ENCODE measurements at regions not wholly inside any gene's neighbourhood (a gene's known extent, or its start where the extent isn't known, plus 50 kb on each side); places are given as distances from the start of the nearest gene placed in this dataset.

DNA sequence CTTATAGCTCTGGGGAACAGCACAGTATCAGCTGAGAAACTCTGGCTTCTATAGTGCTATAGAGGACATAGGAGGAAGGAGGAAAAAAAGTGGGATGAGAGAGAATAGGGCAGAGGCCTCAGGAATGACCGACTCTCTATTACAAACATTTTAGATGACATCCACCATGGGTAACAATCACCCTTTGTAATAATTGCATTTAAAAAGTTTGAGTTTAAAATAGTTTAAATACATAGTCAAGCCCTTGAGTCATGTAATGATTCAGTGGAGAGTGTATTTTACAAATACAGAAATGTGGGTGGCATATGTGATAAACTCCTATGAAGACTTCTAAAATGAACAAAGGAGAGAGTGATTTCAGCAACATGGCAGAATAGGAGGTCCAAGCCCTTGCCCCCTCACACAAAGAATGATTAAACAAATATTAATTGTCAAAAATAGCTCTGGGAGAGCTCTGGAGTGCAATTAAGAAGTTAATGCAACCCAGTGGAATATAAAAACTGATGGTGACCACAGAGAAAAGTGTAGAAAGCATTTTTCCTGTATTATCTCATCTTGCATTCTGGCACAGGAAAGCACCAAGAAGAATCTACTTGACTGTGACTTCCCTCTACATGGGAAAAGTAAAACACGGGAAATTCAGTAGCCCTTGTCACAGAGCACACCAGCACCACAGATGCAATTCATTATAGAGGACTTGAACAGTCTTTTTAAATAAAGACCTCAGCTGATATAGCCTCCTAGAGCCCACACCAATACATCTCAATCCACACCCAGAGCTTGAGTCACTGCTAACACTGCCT lies 569.0 kb upstream of the SORCS1 start:
- no peak for DNase-seq (ENCODE audit: low read depth in 3 of 3)

DNA sequence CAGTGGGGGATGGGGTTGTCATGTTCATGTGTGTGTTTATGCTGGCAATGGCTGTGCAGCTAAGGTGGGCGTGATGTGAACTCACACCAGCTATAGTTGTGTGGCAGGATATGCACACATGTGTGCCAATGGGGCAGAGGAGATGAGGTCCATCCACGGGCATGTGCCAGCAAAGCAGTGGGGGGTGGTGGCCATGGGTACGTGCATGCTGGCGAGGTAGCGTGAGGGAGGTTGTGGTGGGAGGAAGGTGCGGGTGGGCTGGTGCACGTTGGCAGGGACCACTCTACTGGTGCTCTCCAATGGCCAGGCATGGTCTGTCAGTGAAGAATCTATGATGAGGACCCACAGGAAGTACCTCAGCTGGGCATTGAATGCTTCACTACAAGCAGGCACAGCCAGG lies 567.5 kb upstream of the SORCS1 start:
- no peak for DNase-seq (ENCODE audit: low read depth in 3 of 3)

DNA sequence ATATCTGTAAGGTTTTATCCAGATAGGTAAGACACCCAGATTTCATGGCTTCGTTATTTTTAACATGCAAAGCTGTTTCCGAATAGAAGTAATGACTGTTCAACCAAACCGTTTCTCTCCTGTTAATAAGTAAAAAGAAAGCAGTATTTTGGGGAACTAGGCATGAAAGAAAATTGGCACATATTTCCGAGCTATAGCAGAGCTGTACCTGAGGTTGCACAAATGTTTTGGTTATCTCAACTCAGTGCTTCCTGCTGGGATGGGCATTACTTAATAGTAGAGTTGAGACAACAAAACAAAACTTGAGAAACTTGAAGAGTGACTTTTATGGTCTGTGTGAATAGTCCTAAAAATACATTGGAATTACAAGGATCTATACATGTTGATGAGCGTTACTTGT lies 564.3 kb upstream of the SORCS1 start:
- no peak for DNase-seq (ENCODE audit: low read depth in 3 of 3)

DNA sequence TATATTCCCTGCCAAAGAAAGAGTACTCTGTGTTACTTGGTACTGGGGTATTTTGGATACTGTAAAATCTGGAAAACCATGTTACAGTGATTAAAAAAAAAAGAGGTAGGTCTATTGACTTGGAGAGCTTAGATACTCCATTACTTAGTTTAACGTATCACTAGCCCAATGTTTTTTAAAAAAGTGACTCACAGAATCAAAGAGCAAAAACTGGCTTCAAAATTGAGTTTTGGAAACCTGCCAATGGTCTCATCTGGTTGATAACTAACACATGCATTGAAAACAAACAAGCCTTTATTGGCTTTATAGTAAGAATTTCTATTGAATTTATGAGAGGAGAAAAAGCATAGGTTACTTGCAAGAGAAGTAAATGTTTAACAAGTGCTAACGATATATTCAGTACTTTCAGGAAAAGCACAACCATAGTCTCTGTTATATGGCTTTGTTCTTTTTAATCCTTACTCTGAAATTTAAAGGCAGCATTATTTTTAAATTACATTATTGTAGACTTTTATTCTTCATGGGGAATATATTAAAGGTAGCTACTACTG lies 563.3 kb upstream of the SORCS1 start:
- DNase-seq (ENCODE audit: low read depth in 3 of 3), result no peak

DNA sequence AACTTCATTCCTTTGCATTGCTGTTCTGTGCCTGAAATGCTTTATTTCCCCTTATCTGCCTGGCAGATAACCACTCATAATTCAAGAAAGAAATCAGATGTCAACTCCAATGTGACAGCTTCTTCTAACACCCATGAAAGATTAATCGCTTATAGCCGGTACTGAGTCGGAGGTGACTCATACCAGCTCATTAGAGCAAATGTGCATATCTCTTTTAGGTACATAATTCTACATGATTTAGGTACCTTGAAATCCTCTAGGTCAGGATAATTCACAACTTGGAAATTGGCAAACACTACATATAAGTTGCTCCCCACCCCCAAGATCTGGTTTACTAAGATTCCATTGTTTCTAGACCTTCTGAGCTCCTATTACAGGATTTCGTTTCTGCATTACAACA lies 554.4 kb upstream of the SORCS1 start:
- no peak for DNase-seq (ENCODE audit: low read depth in 3 of 3)

DNA sequence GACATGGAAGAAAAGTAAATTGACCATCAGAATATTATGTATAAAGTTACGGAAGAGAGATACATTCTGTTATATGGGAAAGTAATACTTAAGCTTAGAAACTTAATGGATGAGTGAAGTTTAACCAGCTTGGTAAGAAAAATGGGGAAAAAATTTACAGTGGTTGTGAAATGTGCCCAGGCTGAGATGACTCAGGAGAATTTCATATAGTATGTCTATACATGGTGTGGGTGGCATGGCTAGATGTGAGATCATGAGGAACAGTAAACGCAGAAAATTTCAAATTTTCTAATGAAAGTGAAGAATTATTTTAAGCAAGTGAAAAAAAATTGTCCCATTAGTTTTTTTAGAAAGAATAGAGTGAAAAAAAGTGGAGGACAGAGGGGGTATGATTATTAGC lies 552.5 kb upstream of the SORCS1 start:
- no peak for DNase-seq (ENCODE audit: low read depth in 3 of 3)

DNA sequence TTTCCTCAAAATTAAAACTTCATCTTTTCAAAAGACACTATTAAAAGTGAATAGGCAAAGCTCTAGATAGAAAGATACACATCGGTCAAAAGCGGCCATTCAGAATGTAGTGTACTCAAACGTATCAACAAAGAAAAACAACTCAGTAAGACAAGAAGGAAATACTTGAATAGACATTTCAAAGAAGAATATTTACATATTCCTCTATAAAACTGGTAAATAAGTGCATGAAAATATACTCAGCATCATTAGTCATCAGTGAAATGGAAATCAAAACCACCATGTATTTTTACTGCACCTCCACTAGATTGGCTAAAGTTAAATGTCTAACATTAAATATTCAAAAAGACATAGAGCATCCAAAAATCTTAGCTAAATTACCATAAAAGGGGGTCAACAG lies 551.1 kb upstream of the SORCS1 start:
- no peak for DNase-seq (ENCODE audit: low read depth in 3 of 3)

DNA sequence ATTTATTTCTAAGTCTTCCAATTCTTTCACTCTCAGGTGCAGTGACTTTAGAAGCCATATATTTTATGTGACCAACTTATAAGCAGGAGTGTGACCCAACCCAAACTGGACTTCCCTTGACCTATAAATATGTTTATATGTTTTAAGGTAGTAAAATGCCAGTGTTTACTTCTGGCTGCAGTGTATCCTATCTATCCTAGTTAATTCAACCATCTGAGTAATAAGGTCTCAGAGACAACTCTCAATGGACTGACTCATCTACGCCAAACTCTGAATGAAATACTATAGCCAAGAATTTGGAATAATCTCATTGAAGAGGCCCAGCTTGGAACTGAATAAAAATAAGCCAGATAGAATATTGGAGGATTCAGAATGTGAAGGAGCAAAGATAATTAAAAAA lies 544.5 kb upstream of the SORCS1 start:
- no peak for DNase-seq (ENCODE audit: low read depth in 3 of 3)

DNA sequence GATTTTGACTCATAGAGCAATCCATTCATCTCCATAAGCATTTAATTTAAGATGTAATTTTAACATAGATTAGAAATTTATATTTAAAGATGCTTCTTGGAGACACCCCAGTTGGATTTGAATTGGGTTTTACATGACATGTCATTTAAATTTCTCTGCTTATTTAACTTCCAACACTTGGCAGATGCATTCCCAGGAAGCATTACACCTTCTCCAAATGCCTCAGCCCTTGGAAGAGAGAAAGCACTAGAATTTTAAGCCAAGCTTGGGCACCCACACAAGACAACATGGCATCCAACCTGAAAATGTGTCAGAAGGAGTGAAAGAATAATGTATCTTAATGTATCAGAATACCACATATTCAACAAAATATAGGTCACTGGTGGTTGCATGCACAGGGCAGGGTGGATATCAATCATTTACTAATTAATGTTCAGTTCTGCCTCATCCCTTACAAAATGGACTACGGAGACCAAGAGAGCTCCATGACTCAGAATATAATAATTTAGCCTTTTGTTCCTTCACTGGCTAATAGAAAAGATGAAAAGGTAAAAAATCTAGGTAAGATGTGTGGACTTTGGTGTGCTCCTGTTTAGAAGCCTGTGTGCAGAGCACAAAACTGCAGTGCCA lies 541.7 kb upstream of the SORCS1 start:
- no peak for DNase-seq (ENCODE audit: low read depth in 3 of 3)

DNA sequence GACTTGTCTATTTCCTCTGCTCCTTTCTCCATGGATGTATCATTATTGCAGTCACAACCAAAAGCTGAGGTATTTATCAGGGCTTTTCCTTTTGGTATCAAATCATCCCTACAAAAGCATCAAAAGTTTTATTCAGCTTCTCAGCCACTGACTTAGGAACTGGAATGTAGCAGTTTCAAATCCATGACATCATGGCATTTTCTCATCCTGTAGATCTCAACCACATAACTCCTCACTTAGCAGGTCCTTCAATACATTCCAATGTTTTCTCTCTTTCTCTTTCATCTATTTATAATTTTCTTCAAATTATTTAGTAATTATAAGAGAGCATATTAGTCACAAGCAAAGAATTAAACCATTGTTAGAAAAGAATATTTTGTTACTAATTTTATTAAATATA lies 537.4 kb upstream of the SORCS1 start:
- no peak for DNase-seq (ENCODE audit: low read depth in 3 of 3)

DNA sequence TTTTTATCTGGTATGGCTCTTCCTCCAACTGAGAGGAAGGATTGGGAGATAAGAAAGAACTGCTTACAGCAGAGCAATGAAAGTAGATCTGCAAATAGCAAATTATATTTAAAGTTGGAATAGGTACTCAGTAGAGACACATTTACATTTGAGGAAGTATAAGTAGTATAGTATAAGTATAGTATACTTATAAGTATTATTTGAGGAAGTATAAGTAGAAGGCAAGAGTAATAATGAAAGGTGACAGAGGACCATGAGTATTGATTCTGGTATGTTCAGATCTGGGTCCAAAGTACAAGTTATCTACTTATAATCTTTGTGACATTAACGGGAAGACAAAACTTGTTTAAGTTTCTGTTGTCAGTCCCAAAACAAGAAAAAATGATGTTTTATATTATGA lies 527.6 kb upstream of the SORCS1 start:
- no peak for DNase-seq (ENCODE audit: low read depth in 3 of 3)

DNA sequence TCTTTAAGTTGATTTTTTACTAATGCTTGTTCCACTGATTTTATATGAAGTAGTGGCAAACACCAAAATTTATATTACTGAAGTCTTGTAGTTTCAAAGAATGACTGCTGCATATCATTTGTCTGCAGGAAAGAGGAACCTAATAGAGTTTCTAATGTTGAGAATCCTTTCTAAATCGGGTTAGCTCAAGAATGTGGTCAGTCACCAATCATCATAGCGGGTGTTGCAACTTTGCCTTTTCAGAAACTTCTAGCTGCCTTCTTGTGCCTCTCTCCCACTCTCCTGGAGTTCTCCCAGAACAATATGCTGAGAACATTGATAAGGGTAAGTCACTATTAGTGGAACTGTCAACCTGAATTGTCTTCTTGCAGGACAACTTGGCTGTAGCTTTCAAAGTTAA lies 524.8 kb upstream of the SORCS1 start:
- DNase-seq (ENCODE audit: low read depth in 3 of 3), result no peak

DNA sequence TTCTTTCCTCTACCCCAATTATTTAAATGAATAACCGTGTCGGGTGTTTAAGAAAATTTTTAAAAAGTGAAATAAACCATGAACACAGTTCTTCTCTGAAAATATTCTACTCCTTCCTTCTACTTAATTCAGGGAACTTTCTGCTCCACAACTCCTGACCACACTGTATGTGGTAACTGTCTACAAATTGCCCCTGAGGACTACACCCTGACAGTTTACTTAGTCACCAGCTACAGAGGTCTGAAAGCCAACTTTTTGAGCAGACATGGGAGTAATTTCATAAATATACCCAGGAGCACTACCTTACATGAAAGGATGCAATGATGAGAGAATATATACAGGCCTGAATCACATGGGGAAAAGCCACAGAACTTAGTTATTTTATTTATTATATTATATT lies 523.2 kb upstream of the SORCS1 start:
- DNase-seq (ENCODE audit: low read depth in 3 of 3), result no peak

DNA sequence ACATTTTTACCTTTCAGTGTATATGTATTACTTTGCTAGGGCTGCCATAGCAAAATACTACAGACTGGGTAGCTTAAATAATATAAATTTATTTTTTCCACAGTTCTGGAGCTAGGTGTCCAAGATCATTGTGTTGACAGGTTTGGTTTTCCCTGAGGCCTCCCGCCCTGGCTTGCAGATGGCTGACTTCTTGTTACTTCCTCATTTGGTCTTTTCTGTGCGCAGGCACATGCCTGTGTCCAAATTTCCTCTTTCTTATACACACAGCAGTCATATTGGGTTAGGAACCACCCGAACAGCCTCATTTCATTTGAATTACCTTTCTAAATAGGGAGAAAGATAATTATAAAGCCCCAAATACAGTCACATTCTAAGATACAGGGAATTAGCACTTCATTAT lies 521.6 kb upstream of the SORCS1 start:
- DNase-seq (ENCODE audit: low read depth in 3 of 3), result no peak

DNA sequence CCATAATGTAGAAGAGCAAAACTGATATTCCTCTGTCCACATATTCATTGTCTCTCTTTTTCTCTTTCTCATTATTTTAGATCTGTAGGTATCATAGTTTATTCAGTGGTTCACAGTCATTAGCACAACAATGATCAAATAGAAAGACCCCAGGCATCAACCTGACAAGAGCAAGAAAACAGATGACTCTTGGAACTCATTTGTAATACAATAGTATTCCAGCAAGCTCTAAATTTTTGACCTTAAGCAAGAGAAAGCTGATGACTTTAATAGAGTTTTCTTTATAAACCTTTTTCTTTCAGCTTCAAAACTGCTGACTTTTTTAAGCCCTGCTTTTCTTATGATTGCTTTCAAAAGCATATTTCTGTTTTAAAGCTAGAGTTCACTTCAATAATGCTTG lies 507.5 kb upstream of the SORCS1 start:
- no peak for DNase-seq (ENCODE audit: low read depth in 3 of 3)

DNA sequence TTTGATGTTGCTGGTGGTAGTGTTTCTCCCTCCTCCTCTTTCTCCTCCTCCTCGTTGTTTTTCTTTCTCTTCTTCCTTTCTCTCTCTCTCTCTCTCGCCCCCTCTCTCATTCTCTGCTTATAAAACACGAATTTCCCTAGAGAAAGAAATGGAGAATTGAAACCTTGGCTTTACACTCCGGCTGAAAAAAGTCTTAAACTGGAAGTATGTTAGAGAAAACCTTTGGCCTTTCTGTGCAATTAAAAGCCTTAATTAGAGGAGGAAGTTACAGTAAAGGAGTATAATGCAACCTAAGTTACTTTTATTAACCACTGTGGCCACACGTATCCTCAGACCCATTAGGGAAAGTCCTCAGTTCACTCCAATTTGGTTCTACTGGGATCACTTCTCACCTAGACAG lies 501.7 kb upstream of the SORCS1 start:
- DNase-seq (ENCODE audit: low read depth in 3 of 3), result no peak

DNA sequence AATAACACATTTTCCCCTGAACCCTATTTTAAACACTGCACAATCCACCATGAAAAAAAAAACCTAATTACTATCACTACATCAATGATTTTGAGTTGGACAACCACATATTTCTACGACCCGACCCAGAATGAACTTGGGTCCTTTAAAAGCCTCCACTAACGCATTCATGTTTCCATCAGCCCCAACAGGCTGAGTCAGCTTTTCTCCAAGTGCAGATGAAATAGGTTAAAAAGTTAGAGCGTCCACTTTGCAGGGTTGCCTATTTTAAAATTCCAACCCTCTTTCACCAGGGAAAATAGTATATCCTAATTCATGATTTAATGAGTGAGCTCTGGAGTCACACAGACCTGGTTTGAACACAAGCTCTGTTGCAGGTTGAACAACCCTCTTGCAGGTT lies 501.0 kb upstream of the SORCS1 start:
- DNase-seq (ENCODE audit: low read depth in 3 of 3), result no peak

DNA sequence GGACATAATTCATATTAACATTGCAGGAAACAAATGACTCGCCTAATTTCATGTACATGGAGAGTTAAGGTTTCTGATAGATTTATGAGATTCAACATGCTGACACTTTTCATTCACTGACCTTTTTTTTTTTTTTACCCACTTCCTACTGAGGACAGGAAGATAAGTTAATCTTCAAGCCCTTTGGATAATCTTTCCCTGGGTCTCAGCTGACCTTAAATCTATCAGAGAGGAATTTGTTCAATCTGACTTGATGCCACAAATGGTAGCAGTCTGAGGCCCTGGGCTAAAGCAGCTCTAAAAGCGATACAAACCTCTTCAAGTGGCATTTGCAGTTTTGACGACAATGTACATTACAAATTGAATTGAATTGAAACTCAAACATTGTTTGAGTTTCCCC lies 493.3 kb upstream of the SORCS1 start:
- no peak for DNase-seq (ENCODE audit: low read depth in 3 of 3)

DNA sequence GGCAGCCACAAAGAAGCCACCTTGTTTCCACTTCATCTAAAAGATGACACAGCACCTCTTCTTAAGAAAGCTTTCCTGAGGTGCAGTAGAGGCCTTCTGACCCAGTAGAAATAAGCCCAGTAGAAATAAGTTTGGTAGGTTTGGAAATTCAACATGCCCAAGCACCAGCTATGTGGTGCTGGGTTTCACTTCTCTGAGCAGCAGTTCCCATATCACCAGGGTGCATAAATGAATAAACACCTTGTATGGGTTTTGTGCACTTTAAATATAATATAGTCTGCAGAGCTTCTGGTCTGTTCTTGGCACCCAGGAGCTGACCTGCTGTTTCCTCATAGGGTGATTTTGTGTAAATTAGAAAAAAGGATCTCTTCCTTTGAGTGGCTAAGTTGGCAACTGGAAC lies 492.4 kb upstream of the SORCS1 start:
- DNase-seq (ENCODE audit: low read depth in 3 of 3), result no peak

DNA sequence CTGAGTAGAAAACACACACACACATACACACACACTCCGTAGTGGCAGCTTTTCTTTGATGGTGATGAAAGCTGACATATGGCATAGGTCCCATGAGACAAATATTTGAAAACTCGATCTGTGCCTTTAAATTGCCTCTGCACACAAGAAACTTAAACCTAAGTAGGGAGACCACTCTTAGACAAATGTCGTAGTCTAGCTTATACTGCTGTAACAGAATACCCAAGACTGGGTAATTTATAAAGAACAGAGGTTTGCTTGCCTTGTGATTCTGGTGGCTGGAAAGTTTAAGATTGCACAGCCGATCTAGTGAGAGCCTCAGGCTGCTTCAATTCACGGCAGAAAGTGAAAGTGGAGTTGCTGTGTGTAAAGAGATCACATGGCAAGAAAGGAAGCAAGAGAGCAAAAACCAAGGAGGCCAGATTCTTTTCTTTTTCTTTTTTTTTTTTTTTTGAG lies 489.4 kb upstream of the SORCS1 start:
- no peak for DNase-seq (ENCODE audit: low read depth in 3 of 3)

DNA sequence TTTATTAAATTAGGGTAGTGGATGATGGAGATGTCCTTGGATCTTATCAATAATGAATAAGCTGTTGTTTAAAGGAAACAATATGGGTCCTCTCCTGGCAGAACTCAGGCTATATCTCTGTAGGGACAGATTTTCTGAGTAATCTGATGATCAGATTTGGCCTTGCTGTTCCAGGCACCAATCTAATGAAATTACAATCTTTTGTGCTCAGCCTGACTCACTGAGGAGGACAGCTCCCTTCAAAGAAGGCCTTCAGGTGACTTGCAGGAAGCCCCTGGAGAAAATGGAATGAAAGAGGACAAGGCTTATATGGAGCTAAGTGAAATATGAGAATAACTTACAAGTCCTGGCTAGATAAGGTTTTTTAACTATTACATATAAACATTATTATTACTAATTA lies 486.4 kb upstream of the SORCS1 start:
- no peak for DNase-seq (ENCODE audit: low read depth in 3 of 3)

DNA sequence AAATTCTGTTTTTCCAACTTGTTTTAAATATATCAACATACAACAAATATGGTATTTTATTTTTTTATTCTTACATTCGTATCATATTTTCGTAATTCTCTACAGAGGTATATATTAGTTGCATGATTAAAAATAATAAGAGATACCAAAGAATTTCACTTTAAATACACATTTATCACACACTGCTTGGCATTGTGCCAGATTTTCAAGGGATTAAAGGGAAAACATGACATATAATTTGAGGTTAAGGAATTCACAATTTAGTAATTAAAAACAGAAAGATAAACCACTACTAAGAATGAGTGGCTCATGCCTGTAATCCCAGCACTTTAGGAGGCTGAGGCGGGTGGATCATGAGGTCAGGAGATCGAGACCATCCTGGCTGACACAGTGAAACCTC lies 484.7 kb upstream of the SORCS1 start:
- no peak for DNase-seq (ENCODE audit: low read depth in 3 of 3)

DNA sequence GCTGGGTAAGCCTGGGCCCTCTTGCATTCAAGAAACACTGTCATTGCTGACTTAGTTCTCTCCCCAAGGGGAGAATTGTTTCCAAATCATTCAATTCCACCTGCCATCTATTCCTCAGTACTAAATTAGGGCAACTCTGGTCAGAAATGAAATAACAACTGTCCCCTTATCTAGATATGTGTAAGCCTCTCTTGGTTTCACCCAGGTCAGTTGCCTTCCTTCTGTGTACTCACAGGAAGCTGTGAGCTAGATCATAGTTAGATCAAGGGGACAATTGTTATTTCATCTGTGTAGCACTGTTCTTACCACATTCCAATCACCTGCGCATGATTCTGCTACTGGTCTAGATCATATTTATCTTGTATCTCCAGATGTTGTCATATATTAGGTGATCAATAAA lies 483.0 kb upstream of the SORCS1 start:
- no peak for DNase-seq (ENCODE audit: low read depth in 3 of 3)
